ENCODE measurements at regions not wholly inside any gene's neighbourhood (a gene's known extent, or its start where the extent isn't known, plus 50 kb on each side); places are given as distances from the start of the nearest gene placed in this dataset.

DNA sequence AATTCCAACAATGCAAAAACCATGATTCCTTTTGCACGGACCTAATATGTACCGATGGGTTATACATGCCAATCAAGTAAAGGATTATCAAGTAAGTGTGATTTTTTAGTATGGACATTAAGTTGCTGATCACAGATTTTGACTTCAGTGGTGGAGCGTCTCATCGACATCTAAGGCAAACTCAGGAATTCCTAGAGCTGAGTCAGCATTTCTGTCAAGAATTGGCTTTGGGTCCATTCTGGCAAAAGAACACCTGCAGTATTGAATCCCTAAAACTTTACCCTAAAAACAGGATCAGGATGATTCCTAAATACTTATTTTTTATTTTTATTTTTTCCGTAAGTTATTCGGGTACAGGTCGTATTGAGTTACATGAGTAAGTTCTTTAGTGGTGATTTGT lies 83.6 kb downstream of the HPGD start:
- DNase-seq (ENCODE audit: low spot score) = no peak

GRCh38 chr4:174437749-174438148 lies 84.5 kb downstream of the HPGD start:
- DNase-seq (ENCODE audit: low spot score) = no peak

- no peak for DNase-seq (ENCODE audit: low spot score)
Measured at GRCh38 chr4:174437324-174437723, 85.0 kb downstream of the HPGD start.

DNA sequence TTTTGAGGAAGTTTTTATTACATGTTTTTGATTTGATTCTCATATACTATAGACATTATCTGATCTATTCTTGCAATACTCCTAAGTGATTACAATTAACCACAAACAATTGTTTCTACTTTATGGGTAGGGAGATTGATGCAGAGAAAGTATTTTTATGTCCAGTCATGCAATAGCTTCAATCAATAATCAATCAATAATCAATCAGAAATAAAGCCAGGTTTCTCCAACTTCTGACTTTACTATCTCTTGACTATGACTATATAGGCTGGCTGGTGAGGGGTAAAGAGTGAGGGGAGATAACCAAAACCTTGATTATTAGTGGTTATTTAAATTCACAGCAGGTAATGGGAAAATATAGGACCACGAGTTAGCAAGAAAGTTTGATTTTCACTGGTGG lies 85.9 kb downstream of the HPGD start:
- DNase-seq (ENCODE audit: low spot score) = no peak

DNA sequence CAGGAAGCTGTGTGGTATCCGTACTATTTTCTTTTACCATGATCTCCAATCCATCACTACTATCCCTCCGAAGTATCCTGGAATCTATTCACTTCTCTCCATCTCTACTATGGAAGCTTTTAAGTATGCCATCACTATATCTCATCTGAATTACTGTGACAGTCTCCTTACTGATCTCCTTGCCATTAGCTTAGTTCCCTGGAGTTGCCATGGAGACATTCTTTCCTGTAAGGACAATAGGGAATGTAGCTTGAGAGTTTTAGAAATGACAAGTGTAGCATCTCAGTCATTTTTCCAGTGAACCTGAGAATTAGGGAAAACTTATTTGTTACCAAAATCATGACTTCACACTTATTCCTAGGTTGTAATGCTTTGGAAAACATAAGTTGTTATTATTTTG lies 86.3 kb downstream of the HPGD start:
- no peak for DNase-seq (ENCODE audit: low spot score)

DNA sequence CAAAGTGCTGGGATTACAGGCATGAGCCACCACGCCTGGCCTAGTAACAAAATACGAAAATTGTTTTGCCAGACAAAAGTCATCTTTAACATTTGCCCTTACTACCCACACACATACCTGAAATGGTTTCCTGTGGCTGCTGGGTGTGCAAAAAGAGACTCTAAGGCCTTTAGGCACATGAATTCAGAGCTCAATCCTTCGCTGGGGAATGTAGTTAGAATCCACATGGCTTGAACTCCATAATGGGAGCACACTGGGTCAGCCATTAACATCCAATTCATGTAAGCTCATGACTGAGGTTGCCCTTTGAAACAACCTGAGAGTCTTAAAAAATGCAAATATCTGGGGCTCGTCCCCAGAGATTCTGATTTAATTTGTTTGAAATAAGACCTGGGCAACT lies 87.8 kb downstream of the HPGD start:
- no peak for DNase-seq (ENCODE audit: low spot score)

GRCh38 chr4:174430576-174430975 lies 91.7 kb downstream of the HPGD start:
- no peak for DNase-seq (ENCODE audit: low spot score)

DNA sequence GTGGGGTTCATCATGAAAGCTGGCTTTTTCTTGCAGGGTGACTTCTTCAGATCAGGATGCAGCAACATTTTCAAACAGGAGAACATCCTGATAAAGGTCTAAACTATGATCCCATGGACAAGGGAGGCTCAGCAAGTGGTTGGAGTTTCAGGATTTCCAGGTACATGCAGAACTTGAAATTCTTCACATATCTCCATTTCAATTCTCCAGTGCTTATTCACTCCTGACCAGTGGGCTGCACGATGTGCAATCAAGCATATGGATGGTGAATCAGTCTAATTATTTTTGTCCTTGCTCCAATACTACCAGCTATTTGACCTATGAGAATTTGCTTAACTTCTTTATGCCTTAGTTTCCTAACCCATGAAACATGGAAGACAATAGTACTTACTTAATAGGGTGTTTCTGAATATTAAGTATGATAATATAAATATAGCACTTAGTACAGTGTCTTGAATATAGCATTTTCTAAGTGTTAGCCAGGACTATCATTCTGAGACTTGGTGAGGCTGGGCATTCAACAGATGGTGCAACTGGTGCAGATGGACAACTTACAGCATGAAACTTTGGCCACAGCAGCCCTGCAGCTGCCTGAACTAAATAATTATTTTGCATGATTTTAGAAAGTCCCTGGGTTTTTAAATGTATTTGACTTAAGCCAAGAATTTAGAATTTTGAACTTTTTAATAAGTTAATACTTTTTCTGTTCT lies 92.4 kb downstream of the HPGD start:
- no peak for DNase-seq (ENCODE audit: low spot score)

DNA sequence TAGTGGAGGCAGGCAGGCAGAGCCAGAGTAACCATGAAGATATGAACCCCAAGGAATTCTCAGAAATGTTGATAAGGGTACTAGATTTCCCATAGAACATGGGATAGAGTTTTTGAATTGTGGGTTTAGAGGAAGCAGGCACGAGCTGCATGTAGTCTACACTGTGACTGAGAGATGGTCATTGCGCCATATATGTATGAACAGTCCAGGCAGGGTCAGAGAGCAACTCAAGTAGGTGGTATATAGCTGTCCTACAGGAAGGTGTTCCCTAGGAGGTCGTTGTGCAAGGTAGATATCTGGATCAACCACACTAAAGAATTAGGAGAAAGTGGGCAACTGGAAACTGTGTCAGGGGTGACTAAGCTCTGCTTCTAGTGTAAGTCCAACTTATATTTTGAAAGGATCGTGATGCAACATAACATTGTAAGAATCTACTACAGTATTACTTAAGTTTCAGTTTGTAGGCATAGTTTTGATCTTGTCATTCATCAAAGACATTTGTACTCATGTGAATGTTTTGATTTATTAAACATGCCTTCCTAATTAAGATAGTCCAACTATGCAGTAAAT lies 94.6 kb downstream of the HPGD start:
- no peak for DNase-seq (ENCODE audit: low spot score)

- DNase-seq (ENCODE audit: low spot score) = no peak
Measured at GRCh38 chr4:174425669-174426068, 96.6 kb downstream of the HPGD start.

- peak; percentile 19 for DNase-seq (ENCODE audit: low spot score)
Measured at GRCh38 chr4:174423257-174423944, 98.9 kb downstream of the HPGD start.

- no peak for DNase-seq (ENCODE audit: low spot score)
Measured at GRCh38 chr4:174422893-174423256, 99.4 kb downstream of the HPGD start.

DNA sequence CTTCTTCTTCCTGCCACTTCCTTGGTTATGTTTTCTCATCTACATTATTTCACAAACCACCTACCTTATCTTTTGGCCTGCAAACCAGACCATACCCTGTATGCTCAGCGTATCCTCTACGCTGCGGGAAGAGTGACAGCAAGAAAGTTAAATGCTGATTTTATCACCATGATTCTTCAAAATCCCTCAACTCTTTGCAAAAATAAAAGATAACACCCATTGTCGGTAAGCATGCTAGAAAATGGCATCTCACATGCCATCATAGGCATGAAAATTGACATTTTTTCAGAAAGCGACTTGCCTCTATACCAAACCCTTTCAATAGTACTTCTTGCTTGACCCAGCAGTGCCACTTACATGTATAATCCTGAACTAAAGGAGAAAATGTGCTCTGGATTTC lies 102.0 kb downstream of the HPGD start:
- no peak for DNase-seq (ENCODE audit: low spot score)

DNA sequence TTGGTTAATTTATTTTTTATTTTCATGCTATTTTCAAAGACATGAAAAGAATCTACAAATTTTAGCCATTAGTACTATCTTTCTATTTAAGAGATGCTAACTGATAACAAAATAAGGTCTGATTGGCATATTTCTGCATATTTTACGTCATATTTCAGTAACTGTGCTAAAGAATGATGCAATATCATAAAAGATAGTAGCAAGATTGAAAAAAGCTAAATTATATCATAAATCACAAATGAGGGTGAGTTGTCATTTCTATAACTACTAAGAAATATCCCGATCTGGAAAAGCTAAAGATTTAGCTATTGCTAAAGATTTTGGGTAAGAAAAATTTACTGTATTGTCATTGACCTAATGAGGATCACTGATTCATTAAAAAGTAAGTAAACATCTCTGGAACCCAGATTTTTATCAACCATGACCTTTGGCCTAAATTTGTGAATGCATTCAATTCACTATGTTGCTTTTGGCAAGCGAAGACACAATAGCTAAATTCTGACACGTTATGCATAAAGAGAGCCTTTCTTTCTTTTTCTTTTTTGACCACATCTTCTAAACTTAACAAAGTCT lies 103.6 kb downstream of the HPGD start:
- no peak for DNase-seq (ENCODE audit: low spot score)

DNA sequence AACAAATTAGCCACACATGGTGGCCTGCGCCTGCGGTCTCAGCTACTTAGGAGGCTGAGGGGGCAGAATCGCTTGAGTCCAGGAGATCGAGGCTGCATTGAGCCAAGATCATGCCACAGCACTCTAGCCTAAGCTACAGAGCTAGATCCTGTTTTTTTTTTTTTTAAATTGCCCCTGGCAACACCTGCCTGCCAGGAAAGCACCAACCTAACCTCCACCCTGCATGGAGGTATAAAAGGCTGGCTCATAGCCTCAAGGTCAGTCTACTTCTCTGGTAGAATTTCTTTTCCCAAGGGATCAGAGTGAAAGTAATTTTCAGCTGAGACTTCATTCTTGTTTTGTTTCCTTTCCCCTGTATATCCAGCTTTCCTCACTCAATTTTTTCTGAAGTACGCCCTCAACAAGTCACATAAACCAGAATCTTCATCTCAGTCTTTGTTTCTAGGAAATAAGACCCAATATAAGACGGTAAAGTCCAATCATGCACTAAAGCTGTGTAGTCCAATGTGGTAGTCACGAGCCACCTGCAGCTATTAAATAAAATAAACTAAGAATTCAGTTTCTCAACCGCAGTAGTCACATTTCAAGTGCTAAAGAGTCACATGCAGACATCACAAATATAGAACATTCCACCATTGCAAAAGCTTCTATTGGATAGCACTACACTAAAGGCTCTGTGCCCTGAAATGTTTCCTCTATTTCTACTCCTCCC lies 113.3 kb downstream of the HPGD start:
- no peak for DNase-seq (ENCODE audit: low spot score)

- no peak for DNase-seq (ENCODE audit: low spot score)
Measured at GRCh38 chr4:174406383-174406782, 115.9 kb downstream of the HPGD start.

- no peak for DNase-seq (ENCODE audit: low spot score)
Measured at GRCh38 chr4:174405923-174406322, 116.4 kb downstream of the HPGD start.

DNA sequence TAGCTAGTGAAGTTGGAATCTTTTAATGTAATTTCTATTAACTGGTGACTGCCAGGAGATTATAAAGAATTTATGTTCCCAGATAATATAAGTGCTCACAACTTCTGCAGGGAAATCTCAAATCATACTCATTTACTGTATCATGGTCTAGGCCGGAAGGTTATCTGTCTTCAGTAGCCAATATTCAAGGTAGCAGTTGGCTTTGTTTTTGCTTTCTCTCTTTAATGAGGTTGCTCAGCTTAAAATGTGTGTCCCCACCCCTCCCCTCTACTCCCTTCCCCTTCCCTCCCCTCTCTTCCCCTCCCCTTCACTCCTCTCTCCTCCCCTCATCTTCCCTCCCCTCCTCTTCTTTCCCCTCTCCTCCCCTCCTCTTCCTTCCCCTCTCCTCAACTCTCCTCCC lies 117.6 kb downstream of the HPGD start:
- DNase-seq (ENCODE audit: low spot score) = no peak

DNA sequence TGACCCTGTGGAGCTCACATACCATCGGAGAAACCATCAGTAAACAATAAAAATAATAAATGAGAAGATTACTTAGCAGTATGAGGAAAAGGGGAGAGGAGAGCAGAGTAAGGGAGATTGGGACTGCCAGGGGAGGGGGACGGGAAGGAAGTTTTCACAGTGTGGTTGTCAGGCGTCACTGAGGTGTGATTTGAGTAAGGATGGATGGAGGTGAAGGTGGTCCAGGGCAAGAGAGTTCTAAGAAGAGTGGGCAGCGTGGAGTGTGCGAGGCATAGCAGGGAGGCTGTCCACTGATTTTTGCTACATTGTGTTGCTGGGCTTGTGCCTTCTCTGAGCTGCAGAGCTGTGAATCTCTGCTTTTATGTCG lies 119.1 kb downstream of the HPGD start:
- DNase-seq (ENCODE audit: low spot score) = no peak

GRCh38 chr4:174402470-174403176 lies 118.9 kb downstream of the CEP44 start:
- DNase-seq (ENCODE audit: low spot score) = no peak

GRCh38 chr4:174401471-174402130 lies 117.9 kb downstream of the CEP44 start:
- no peak for DNase-seq (ENCODE audit: low spot score)
